Lower leg skin (tissue), 4 donors: ENCODE measurements at regions not wholly inside any gene's neighbourhood (a gene's known extent, or its start where the extent isn't known, plus 50 kb on each side); places are given as distances from the start of the nearest gene placed in this dataset.

ENCODE experiments used
- DNase-seq, 2 donors: peaks; one replicate each; pipeline ENCODE4 v3.0.0-alpha.2; 2019; ENCODE audit warnings: low spot score in 2 of 2
- H3K4me3 ChIP-seq: fragments of 200-600 bp; sonication (generic); 2 replicates; pipeline ENCODE4 v1.5.1; 2017; ENCODE audit warnings: mild to moderate bottlenecking, low read depth; ENCODE audit not compliant: poor library complexity, severe bottlenecking
- CTCF ChIP-seq, 3 donors: fragments of 450-650 bp; IDR thresholded peaks; one replicate each; pipeline ENCODE4 v1.5.1; 2016; ENCODE audit warnings: antibody characterized with exemption in 3 of 3, mild to moderate bottlenecking in 3 of 3, moderate library complexity in 2 of 3
- POLR2A ChIP-seq, 2 donors: fragments of 450-650 bp; IDR thresholded peaks; one replicate each; pipeline ENCODE4 v1.6.1; 2016 to 2017; ENCODE audit warnings: antibody characterized with exemption in 2 of 2, mild to moderate bottlenecking in 1 of 2, moderate library complexity in 1 of 2
- WGBS, 2 donors: methylation state at CpG; one replicate each; pipeline ENCODE4 v1.1.5; 2018; 5-methylcytosine and 5-hydroxymethylcytosine counted together
- intact Hi-C: fragments of 100-400 bp; cut with DNase I; formaldehyde crosslinking; loops from one replicate; pipeline ENCODE4 v1.15.0; 2023; ENCODE audit warnings: low total_unique reads

GRCh38 chr11:116138280-116138679, 634.1 kb upstream of the CADM1 start:
- DNase-seq, result peak in 1 of 2 donors; percentile 53
- TF ChIP-seq POLR2A (IDR thresholded peaks at IDR 0.05) (no peak), CTCF (IDR thresholded peaks at IDR 0.05) (no peak)
- WGBS, 2 donors, result 88 to 95% methylated on average over 6 of the region's 6 CpGs
- intact Hi-C loops, result no loop called here
- H3K4me3 ChIP-seq, result no peak overlapping the region

GRCh38 chr11:116137753-116138152, 633.5 kb upstream of the CADM1 start:
- TF ChIP-seq POLR2A (IDR thresholded peaks at IDR 0.05) (no peak), CTCF (IDR thresholded peaks at IDR 0.05) (no peak)
- intact Hi-C loops, result no loop called here
- 54 to 65% methylated on average over 2 of the region's 2 CpGs for WGBS, 2 donors
- DNase-seq, result no peak
- no peak overlapping the region for H3K4me3 ChIP-seq

- no peak overlapping the region for H3K4me3 ChIP-seq
- intact Hi-C loops, result no loop called here
- WGBS, 2 donors, result 57 to 85% methylated on average over 9 of the region's 9 CpGs
- DNase-seq, result peak in 1 of 2 donors; percentile 37
- no peak for TF ChIP-seq CTCF (IDR thresholded peaks at IDR 0.05)
Observed at GRCh38 chr11:116136987-116137674, 632.9 kb upstream of the CADM1 start.

GRCh38 chr11:116135891-116136290, 631.7 kb upstream of the CADM1 start:
- no peak overlapping the region for H3K4me3 ChIP-seq
- 72 to 77% methylated on average over 2 of the region's 2 CpGs for WGBS, 2 donors
- intact Hi-C loops, result no loop called here
- DNase-seq, result no peak
- TF ChIP-seq CTCF (IDR thresholded peaks at IDR 0.05) (no peak), POLR2A (IDR thresholded peaks at IDR 0.05) (no peak)

- DNase-seq, result peak in 1 of 2 donors; percentile 15
Observed at GRCh38 chr11:116134450-116134849, 630.2 kb upstream of the CADM1 start.

More at GRCh38 chr11:116134450-116134849, 630.2 kb upstream of the CADM1 start:
- 100% methylated on average over 1 of the region's 1 CpG for WGBS, 2 donors
- intact Hi-C loops, result no loop called here
- H3K4me3 ChIP-seq, result no peak overlapping the region
- TF ChIP-seq CTCF (IDR thresholded peaks at IDR 0.05), result no peak
- TF ChIP-seq POLR2A (IDR thresholded peaks at IDR 0.05), result no peak
